Left renal pelvis (tissue), 4 donors: ENCODE measurements at regions not wholly inside any gene's neighbourhood (a gene's known extent, or its start where the extent isn't known, plus 50 kb on each side); places are given as distances from the start of the nearest gene placed in this dataset.

ENCODE experiments used
- DNase-seq, 4 donors: peaks; one replicate each; pipeline ENCODE4 v3.0.0-alpha.2; 2013; ENCODE audit warnings: low read depth in 4 of 4, low spot score in 3 of 4

GRCh38 chr2:16508490-16508851 lies 157.2 kb downstream of the CYRIA start:
- DNase-seq, result no peak

- peak in 1 of 4 donors; percentile 35 for DNase-seq
These were observed 157.8 kb downstream of the CYRIA start for GRCh38 chr2:16507655-16508489.

GRCh38 chr2:16506366-16506765 lies 159.3 kb downstream of the CYRIA start:
- no peak for DNase-seq

GRCh38 chr2:16496426-16497388 lies 168.9 kb downstream of the CYRIA start:
- DNase-seq, result no peak

GRCh38 chr2:16495509-16496208 lies 170.0 kb downstream of the CYRIA start:
- no peak for DNase-seq

- no peak for DNase-seq
These were observed 170.7 kb downstream of the CYRIA start for GRCh38 chr2:16494836-16495508.

GRCh38 chr2:16493788-16494187 lies 171.8 kb downstream of the CYRIA start:
- DNase-seq, result no peak

GRCh38 chr2:16487686-16488085 lies 177.9 kb downstream of the CYRIA start:
- DNase-seq, result no peak

GRCh38 chr2:16485251-16485650 lies 180.4 kb downstream of the CYRIA start:
- DNase-seq, result no peak

GRCh38 chr2:16482460-16482859 lies 183.2 kb downstream of the CYRIA start:
- DNase-seq, result no peak

GRCh38 chr2:16481351-16481750 lies 184.3 kb downstream of the CYRIA start:
- DNase-seq, result no peak

GRCh38 chr2:16479721-16480120 lies 185.9 kb downstream of the CYRIA start:
- no peak for DNase-seq

- DNase-seq, result no peak
These were observed 187.0 kb downstream of the CYRIA start for GRCh38 chr2:16478434-16479210.

GRCh38 chr2:16477648-16478047 lies 188.0 kb downstream of the CYRIA start:
- DNase-seq, result no peak

- DNase-seq, result no peak
These were observed 188.8 kb downstream of the CYRIA start for GRCh38 chr2:16476866-16477265.

- no peak for DNase-seq
These were observed 189.6 kb downstream of the CYRIA start for GRCh38 chr2:16475986-16476567.

- DNase-seq, result no peak
These were observed 190.0 kb downstream of the CYRIA start for GRCh38 chr2:16475586-16475985.

GRCh38 chr2:16473575-16473974 lies 192.1 kb downstream of the CYRIA start:
- no peak for DNase-seq

GRCh38 chr2:16470936-16471490 lies 194.6 kb downstream of the CYRIA start:
- DNase-seq, result peak in 3 of 4 donors; percentile 23 to 72 (median 41)
